GM18858 (cell line): ENCODE measurements at regions not wholly inside any gene's neighbourhood (a gene's known extent, or its start where the extent isn't known, plus 50 kb on each side); places are given as distances from the start of the nearest gene placed in this dataset.
"Not testable (repeated sequence)": the region's sequence is repeated elsewhere in the genome, so short reads cannot be mapped to it uniquely, and the experiment has no call there.

Source experiments
- ATAC-seq: cut with Tn5 transposase; IDR thresholded peaks from one replicate; pipeline ENCODE4 v1.9.1; 2021; ENCODE audit not compliant: unreplicated experiment

GRCh38 chr11:112670806-112671570 lies 290.2 kb upstream of the NCAM1 start:
- no peak for ATAC-seq

DNA sequence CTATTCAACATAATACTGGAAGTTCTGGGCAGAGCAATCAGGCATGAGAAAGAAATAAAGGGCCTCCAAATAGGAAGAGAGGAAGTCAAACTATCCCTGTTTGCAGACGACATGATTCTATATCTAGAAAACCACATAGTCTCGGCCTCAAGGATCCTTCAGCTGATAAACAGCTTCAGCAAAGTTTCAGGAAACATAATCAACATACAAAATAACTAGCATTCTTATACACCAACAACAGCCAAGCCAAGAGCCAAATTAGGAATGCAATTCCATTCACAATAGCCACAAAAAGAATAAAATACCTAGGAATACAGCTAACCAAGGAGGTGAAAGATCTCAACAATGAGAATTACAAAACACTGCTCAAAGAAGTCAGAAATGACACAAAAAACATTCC lies 287.8 kb upstream of the NCAM1 start:
- ATAC-seq: not testable (repeated sequence)

GRCh38 chr11:112685111-112685510 lies 276.1 kb upstream of the NCAM1 start:
- ATAC-seq: no peak

GRCh38 chr11:112689851-112690250 lies 271.4 kb upstream of the NCAM1 start:
- no peak for ATAC-seq

DNA sequence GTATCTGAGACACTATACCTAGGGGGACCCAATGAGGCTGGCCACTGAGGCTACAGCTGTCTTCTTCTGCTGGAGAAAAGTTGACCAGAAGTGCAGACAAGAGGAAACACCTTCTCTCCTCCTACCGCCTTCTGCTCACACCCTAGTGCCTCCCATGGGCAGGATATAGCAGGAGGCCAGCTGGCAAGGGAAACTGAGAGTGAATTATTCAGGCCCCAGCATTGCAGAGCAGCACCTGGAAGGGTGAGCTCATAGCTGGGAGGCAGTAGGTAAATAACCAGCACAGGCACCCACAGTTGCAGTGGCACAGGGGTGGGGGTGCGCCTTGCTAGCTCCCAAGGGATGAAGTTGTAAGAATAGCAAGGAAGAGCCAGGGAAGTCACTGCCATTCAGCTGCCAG lies 267.4 kb upstream of the NCAM1 start:
- ATAC-seq: no peak

DNA sequence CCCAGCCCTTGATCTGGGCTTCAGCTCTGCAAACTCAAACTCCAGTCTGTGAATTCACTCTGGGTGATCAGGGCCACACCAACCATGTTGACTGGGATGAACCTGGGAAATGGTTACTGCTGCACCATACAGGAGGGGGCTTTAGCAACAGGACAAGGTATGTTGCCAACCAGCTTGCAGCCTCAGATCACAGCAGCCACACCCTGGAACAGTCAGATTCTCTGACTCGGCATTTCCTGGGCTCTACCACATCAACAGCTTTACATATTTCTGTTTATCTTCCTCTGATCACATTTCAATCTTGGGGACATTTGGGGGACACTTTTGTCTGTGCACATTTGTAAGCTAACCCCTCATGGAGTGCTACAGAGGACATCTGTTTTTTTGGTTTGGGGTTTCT lies 267.0 kb upstream of the NCAM1 start:
- ATAC-seq: no peak

- ATAC-seq: no peak
These were observed 266.4 kb upstream of the NCAM1 start for GRCh38 chr11:112694813-112695212.

GRCh38 chr11:112697391-112698178 lies 263.6 kb upstream of the NCAM1 start:
- ATAC-seq: no peak

DNA sequence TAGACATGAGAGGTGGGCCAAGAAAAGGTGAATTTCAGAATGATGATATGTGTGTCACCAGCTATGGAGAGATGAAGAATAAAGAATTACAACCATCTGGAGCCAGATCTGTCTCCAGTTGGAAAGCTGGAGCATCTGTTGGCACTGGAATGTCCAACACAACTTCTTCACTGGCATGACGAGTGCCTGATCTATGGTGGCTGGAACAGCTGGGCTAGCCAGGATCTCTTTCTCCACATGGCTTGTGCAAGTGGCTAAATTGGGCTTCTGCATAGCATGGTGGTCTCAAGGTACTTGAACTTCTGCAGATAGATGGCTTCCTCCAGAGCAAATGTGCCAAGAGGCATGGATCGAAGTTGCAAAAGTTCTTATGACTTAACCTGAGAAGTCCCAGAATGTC lies 256.1 kb upstream of the NCAM1 start:
- no peak for ATAC-seq

DNA sequence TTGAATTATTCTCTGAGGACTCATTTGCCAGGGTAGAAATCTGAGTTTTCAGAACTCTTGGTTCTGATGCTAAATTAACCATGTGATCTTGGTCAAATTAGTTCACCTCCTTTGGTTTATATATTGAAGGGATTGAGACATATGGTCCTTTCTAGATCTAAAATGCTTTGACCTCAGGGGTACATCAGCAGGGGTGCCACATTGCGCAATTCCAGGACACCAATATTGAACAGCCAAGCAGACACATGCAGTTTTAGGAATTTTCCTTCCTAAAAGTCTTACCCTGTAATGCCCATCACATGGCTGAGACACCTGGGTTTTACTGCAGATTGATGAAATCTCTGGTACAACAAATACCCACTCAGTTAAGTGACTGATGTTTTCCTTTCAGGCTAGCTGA lies 254.4 kb upstream of the NCAM1 start:
- ATAC-seq: no peak

GRCh38 chr11:112714340-112714739 lies 246.9 kb upstream of the NCAM1 start:
- not testable (repeated sequence) for ATAC-seq

DNA sequence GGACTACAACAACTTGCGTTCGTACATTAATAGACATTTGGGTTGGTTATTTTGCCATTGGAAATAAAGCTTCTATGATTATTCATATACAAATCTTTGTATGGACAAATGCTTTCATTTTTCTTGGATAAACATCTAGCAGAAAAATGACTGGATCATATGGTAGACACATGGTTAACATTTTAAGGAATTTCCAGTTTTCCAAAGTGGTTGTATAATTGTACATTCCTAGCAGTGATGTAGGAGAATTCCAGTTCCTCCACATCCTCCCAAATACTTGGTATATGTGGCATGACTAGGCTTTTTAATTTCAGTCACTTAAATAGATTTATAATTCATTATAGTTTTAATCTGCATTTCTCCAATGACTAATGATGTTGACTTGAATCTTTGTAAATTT lies 246.2 kb upstream of the NCAM1 start:
- no peak for ATAC-seq

DNA sequence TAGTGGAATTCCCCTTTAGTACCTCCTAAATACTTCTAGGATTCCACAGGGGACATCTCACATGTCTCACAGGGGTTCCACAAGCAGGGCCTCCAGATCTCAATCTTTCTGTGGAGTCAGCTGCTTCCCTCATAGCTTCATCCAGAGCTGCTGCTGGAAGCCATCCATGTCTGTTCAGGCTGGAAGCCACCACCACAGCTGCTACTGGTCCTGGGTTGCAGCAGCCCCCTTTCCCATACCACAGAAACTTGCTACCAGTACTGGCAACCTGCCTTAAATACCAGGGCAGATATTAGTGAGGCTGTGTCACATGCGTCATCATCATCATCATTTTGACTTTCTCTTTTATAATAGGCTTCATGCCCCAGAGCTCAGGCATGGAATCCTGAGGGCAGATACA lies 242.7 kb upstream of the NCAM1 start:
- no peak for ATAC-seq

- no peak for ATAC-seq
These were observed 241.3 kb upstream of the NCAM1 start for GRCh38 chr11:112719736-112720525.

DNA sequence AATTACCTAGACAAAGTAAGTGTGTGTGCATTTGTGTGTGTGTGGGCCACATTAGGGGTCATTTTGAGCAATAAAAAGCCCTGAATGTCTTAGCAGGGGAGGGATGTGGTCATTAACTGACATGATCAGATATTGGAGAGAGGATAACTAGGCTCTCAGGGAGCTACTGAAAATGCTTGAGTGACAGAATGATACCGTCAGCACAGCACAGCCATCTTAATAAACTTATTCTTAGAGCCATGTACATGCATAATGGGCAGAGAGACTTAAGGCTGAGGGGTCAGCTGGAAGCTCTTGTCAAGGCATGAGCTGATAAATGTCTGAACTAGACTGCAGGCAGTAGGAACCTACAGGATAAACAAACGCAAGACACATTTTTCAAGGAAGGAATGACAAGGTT lies 239.1 kb upstream of the NCAM1 start:
- ATAC-seq: no peak

DNA sequence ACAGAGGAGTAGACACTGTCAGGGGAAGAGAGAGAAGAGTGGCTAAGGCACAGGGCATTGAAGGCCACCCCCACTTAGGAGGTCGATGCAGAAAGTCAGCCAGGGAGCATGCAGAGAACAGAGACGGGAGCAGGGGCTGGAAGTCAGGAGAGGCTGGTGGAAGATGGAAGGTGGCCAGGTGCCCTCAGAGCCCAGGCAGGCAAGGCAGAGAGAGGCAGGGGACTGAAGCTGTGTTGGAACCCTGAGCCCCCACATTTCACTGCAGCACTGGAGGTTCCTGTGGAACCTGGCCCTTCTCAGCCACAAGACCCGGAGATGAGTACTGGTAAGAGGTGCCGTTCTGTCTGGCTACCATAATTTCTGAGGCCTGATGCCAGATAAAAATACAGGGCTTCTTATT lies 238.3 kb upstream of the NCAM1 start:
- ATAC-seq: no peak

- ATAC-seq: no peak
These were observed 237.3 kb upstream of the NCAM1 start for GRCh38 chr11:112723676-112724495.

DNA sequence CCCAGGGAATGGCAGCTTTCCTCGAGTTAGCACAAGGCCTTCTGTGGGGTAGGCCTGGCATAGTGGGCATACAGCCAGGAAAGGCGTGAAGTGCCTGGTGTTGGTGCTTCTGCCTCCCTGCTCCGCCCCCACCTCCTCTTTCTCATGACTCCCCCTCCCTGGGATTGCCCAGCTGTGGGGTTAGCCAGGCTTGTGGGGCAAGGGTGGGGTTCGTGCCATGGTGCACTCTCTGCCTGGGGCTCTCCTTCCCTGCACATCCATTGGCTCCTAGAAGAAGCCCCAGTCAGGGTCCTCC lies 236.8 kb upstream of the NCAM1 start:
- ATAC-seq: no peak

GRCh38 chr11:112725636-112726035 lies 235.6 kb upstream of the NCAM1 start:
- no peak for ATAC-seq

GRCh38 chr11:112727341-112727841 lies 233.8 kb upstream of the NCAM1 start:
- no peak for ATAC-seq

- ATAC-seq: no peak
These were observed 232.9 kb upstream of the NCAM1 start for GRCh38 chr11:112728288-112728687.
